Parathyroid adenoma (tissue), 2 donors: ENCODE measurements at regions not wholly inside any gene's neighbourhood (a gene's known extent, or its start where the extent isn't known, plus 50 kb on each side); places are given as distances from the start of the nearest gene placed in this dataset.

Source experiments
- H2AFZ ChIP-seq: fragments of 300-600 bp; sonication (generic); one replicate; pipeline ENCODE4 v1.7.0; 2017; ENCODE audit warnings: antibody characterized with exemption, mild to moderate bottlenecking
- H3K27ac ChIP-seq: fragments of 300-600 bp; sonication (generic); one replicate; pipeline ENCODE4 v1.7.0; 2017
- H3K27me3 ChIP-seq: fragments of 300-600 bp; sonication (generic); one replicate; pipeline ENCODE4 v1.7.0; 2017; ENCODE audit warnings: low read length; ENCODE audit not compliant: control insufficient read depth, insufficient read depth
- H3K36me3 ChIP-seq: fragments of 300-600 bp; sonication (generic); one replicate; pipeline ENCODE4 v1.7.0; 2017; ENCODE audit warnings: low read length; ENCODE audit not compliant: control insufficient read depth, insufficient read depth
- H3K4me1 ChIP-seq: fragments of 300-600 bp; sonication (generic); one replicate; pipeline ENCODE4 v1.7.0; 2017; ENCODE audit warnings: control low read depth
- H3K4me2 ChIP-seq: fragments of 300-600 bp; sonication (generic); one replicate; pipeline ENCODE4 v1.7.0; 2017; ENCODE audit warnings: low read length
- H3K4me3 ChIP-seq: fragments of 300-600 bp; sonication (generic); one replicate; pipeline ENCODE4 v1.7.0; 2017; ENCODE audit warnings: low read depth, low read length
- H3K79me2 ChIP-seq: fragments of 300-600 bp; sonication (generic); one replicate; pipeline ENCODE4 v1.7.0; 2017; ENCODE audit warnings: control low read depth
- H3K9ac ChIP-seq: fragments of 300-600 bp; sonication (generic); one replicate; pipeline ENCODE4 v1.7.0; 2017; ENCODE audit warnings: mild to moderate bottlenecking
- H3K9me3 ChIP-seq: fragments of 300-600 bp; sonication (generic); one replicate; pipeline ENCODE4 v1.7.0; 2017; ENCODE audit warnings: low read length; ENCODE audit not compliant: control insufficient read depth
- CTCF ChIP-seq: fragments of 300-600 bp; sonication (generic); IDR thresholded peaks from one replicate; pipeline ENCODE4 v1.7.0; 2017; ENCODE audit warnings: antibody characterized with exemption, mild to moderate bottlenecking
- donor health status: primary hyperparathyroidism.

DNA sequence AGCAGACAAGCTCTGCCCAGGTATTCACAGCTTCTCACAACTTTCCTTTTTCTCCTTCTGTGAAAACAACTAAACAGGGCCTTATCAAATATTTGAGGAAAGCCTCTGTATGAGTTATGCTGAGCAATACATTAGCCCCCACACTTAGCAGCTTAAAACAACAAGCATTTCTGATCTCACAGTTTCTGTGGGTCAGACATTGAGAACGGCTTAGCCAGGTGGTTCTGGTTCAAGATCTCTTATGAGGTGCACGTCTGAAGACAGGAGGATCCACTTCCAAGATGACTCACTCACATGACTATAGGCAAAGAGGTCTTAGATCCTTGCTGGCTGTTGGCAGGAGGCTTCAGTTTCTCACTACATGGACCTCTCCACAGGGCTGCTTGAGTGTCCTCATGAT, 181.4 kb upstream of the WSCD1 start:
- TF ChIP-seq CTCF: no peak
- Histone ChIP-seq H2AFZ (no peak overlapping the region), H3K9me3 (no peaks in the 10 kb centered on the region), H3K36me3 (no peaks in the 10 kb centered on the region), H3K27me3 (no peaks in the 10 kb centered on the region), H3K4me1 (no peaks in the 10 kb centered on the region), H3K79me2 (no peaks in the 10 kb centered on the region), H3K27ac (no peak overlapping the region), H3K4me2 (no peak overlapping the region), H3K4me3 (no peak overlapping the region), H3K9ac (no peak overlapping the region)

DNA sequence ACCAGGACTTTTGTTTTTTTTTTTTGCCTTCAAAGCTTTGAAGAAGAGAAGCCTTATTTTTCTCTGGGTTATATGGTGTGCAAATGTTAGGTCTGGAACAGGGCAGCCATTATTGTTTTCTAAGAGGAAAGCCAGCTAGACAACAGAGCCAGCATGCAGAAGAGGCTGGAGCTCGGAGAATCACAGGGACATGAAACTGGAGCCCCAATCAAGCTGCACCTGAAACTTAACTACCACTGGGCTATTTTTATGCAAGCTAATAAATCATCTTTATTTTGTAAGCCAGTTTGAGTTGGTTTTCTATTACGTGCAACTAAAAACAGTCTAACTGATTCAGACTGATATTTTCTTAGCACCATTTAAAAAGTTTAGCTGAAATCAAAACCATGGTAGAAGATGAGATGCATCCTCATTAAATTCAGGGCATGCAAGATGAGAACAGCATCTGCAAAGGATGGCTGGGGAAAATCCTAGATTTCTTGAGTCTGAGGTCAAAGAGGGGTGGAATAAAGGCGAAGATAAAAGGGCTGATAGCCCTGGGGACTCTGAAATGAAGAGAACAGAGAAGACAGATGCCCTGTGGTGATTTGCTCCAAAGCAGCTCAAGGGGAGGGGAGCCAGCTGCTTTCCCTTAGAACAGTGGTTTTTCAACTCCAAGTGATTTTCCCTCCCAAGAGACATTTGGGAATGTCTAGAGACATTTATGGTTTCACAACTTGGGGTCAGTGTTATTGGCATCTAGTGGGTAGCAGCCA, 177.1 kb upstream of the WSCD1 start:
- Histone ChIP-seq H3K4me2 (no peak overlapping the region), H3K79me2 (no peaks in the 10 kb centered on the region), H3K27ac (no peak overlapping the region), H3K9ac (no peak overlapping the region), H3K4me3 (no peak overlapping the region), H2AFZ (no peak overlapping the region), H3K27me3 (no peaks in the 10 kb centered on the region), H3K9me3 (no peaks in the 10 kb centered on the region), H3K4me1 (no peaks in the 10 kb centered on the region), H3K36me3 (no peaks in the 10 kb centered on the region)
- no peak for TF ChIP-seq CTCF

- no peaks in the 10 kb centered on the region for H3K36me3 ChIP-seq
- no peak for TF ChIP-seq CTCF
- H3K27ac ChIP-seq: no peak overlapping the region
- H3K27me3 ChIP-seq: no peaks in the 10 kb centered on the region
- no peak overlapping the region for H3K9ac ChIP-seq
- no peaks in the 10 kb centered on the region for H3K79me2 ChIP-seq
- H3K4me1 ChIP-seq: no peaks in the 10 kb centered on the region
- H3K4me2 ChIP-seq: no peak overlapping the region
- H3K9me3 ChIP-seq: no peaks in the 10 kb centered on the region
- H2AFZ ChIP-seq: no peak overlapping the region
- H3K4me3 ChIP-seq: no peak overlapping the region
Measured at GRCh38 chr17:5893741-5894140, 176.4 kb upstream of the WSCD1 start.

DNA sequence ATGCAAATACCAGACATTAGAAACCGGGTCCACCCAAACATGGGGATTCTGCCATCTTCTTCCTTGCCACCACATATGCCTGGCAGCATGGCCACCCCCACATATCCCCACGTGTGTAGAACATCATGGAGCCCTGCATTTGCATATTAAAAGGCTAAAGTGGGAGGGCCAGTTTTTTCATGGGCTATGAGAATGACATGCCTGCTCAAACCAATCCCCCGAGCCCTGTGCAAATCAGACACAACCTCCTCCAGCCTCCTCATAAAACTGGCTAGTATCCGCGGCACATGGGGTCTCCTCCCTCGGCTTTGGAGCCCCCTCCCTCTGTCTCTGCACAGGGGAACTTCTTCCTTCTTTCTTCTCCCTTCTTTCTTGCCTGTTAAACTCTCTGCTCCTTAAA, 174.9 kb upstream of the WSCD1 start:
- H3K4me1 ChIP-seq: no peaks in the 10 kb centered on the region
- H3K9me3 ChIP-seq: no peaks in the 10 kb centered on the region
- H2AFZ ChIP-seq: no peak overlapping the region
- no peaks in the 10 kb centered on the region for H3K27me3 ChIP-seq
- H3K36me3 ChIP-seq: no peaks in the 10 kb centered on the region
- no peaks in the 10 kb centered on the region for H3K79me2 ChIP-seq
- H3K4me2 ChIP-seq: no peak overlapping the region
- H3K9ac ChIP-seq: no peak overlapping the region
- no peak overlapping the region for H3K27ac ChIP-seq
- no peak overlapping the region for H3K4me3 ChIP-seq
- no peak for TF ChIP-seq CTCF

DNA sequence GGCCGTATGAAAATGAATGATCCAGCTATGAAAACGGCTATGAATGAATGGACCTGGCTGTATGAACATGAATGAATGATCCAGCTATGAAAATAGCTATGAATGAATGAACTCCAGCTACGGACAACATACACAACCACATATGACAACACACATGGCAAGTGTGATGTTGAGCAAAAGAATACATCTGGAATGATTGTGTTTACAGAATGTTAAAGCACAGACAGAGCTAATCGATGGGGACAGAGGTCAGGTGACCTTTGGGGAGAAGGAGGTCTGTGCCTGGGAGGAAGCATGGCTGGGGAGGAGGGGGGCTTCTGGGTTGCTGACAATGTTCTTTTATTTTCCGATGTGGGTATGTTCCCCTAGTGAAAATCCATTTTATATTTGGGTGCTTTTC, 174.0 kb upstream of the WSCD1 start:
- Histone ChIP-seq H3K79me2 (no peaks in the 10 kb centered on the region), H3K27ac (no peak overlapping the region), H2AFZ (no peak overlapping the region), H3K4me1 (no peaks in the 10 kb centered on the region), H3K9ac (no peak overlapping the region), H3K9me3 (no peaks in the 10 kb centered on the region), H3K4me2 (no peak overlapping the region), H3K36me3 (no peaks in the 10 kb centered on the region), H3K27me3 (no peaks in the 10 kb centered on the region), H3K4me3 (no peak overlapping the region)
- no peak for TF ChIP-seq CTCF
